Panc1 (cell line): ENCODE measurements at regions not wholly inside any gene's neighbourhood (a gene's known extent, or its start where the extent isn't known, plus 50 kb on each side); places are given as distances from the start of the nearest gene placed in this dataset.

ENCODE experiments used
- ATAC-seq: fragments of 200-7000 bp; cut with Tn5 transposase; 2 replicates; pipeline ENCODE4 v1.9.1; 2020; ENCODE audit warnings: mild to moderate bottlenecking, moderate library complexity
- BruUV-seq: library from RNA; stranded (reverse); fragments of 400-500 nt; replicated peaks from 2 replicates; lab custom pipeline; 2021; lab: Mats Ljungman, UMichigan
- CTCF ChIA-PET: fragments of 300-600 bp; sonication (Branson Sonifier 250); formaldehyde crosslinking; loops from one replicate; lab custom pipeline; 2022; ENCODE audit warnings: antibody characterized with exemption; lab: Charles Lee
- POLR2A ChIA-PET: fragments of 300-600 bp; sonication (Branson Sonifier 250); formaldehyde crosslinking; loops from one replicate; lab custom pipeline; 2022; ENCODE audit warnings: antibody characterized with exemption; lab: Charles Lee
- DNase-seq: peaks from one replicate; pipeline ENCODE4 v3.0.0-alpha.2; 2010; ENCODE audit warnings: low read depth, low spot score
- H3K27ac ChIP-seq: 2 replicates; pipeline ENCODE4 v1.5.1; 2011; ENCODE audit warnings: mild to moderate bottlenecking, low read length, inconsistent platforms
- H3K27me3 ChIP-seq: fragments of 200-500 bp; sonication (Bioruptor generic); 2 replicates; pipeline ENCODE4 v1.6.0; 2014; ENCODE audit warnings: low read length, inconsistent platforms; ENCODE audit not compliant: control insufficient read depth, insufficient read depth
- H3K36me3 ChIP-seq: fragments of 200-500 bp; sonication (Bioruptor generic); 2 replicates; pipeline ENCODE4 v1.5.1; 2014; ENCODE audit warnings: inconsistent platforms, mild to moderate bottlenecking, low read length, moderate library complexity; ENCODE audit not compliant: control insufficient read depth, insufficient read depth
- H3K4me1 ChIP-seq: 2 replicates; pipeline ENCODE4 v1.5.1; 2011; ENCODE audit warnings: inconsistent platforms, mild to moderate bottlenecking, low read length, moderate library complexity; ENCODE audit not compliant: control insufficient read depth, insufficient read depth
- H3K4me3 ChIP-seq, 2 experiments: 2 replicates each; pipeline ENCODE4 v1.5.1; 2011 to 2012; ENCODE audit warnings: low read depth in 2 of 2, low read length in 2 of 2, mild to moderate bottlenecking in 2 of 2, inconsistent platforms in 1 of 2, moderate library complexity in 1 of 2
- H3K9me3 ChIP-seq: fragments of 200-500 bp; sonication (Bioruptor generic); 2 replicates; pipeline ENCODE4 v1.5.1; 2014; ENCODE audit warnings: low read depth, mild to moderate bottlenecking, inconsistent platforms, low read length, moderate library complexity; ENCODE audit not compliant: control insufficient read depth, insufficient read depth
- POLR2AphosphoS5 ChIP-seq: IDR thresholded peaks from 2 replicates; pipeline ENCODE4 v1.6.1; 2012; ENCODE audit warnings: mild to moderate bottlenecking, low read depth, low read length, moderate library complexity
- REST ChIP-seq, 2 experiments: IDR thresholded peaks; 2 replicates each; pipeline ENCODE4 v1.6.1; 2011 to 2012; ENCODE audit warnings: low read depth in 2 of 2, control low read depth in 1 of 2, low read length in 1 of 2, mild to moderate bottlenecking in 1 of 2, moderate library complexity in 1 of 2; ENCODE audit not compliant: insufficient read depth in 1 of 2
- SIN3A ChIP-seq: IDR thresholded peaks from 2 replicates; pipeline ENCODE4 v1.6.1; 2012; ENCODE audit warnings: low read depth, mild to moderate bottlenecking, low read length, moderate library complexity, borderline replicate concordance; ENCODE audit not compliant: insufficient read depth
- TCF7L2 ChIP-seq: IDR thresholded peaks from 2 replicates; pipeline ENCODE4 v1.6.1; 2011; ENCODE audit warnings: mild to moderate bottlenecking, low read depth, low read length, inconsistent platforms
- in situ Hi-C: cut with HindIII; loops from 2 replicates; pipeline ENCODE4 v1.10.0; 2016; ENCODE audit warnings: low sequenced_read_pairs, low pct_unique_long_range_greater_than_20kb
- intact Hi-C: fragments of 100-400 bp; cut with micrococcal nuclease; formaldehyde crosslinking; loops from one replicate; pipeline ENCODE4 v1.10.0; 2022; ENCODE audit not compliant: unreplicated experiment
- TF ChIP-seq, protein P1 (sequence below): fragments of 450-650 bp; IDR thresholded peaks from 2 replicates; pipeline ENCODE4 v1.5.1; 2017; ENCODE audit warnings: mild to moderate bottlenecking

DNA sequence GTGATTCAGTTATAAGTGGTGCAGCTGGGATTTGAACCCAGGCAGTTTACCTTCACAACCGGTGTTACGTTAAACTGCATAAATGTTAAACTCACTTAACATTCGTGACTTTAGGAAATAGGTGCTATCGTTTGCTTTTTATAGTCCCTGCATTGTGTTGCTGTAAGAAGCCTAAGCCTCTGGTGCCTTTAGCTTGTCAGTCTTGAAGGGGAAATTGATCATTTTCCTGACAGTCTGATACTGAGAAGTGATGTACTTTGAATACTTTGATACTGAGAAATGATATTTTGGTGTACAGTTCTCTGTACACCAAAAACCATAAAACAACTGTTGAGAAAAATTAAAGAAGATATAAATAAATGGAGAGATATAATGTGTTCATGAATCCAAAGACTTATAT, 52.5 kb upstream of the NEDD9 start:
- in situ Hi-C loops, result no loop called here
- Histone ChIP-seq H3K4me3 (no peak overlapping the region), H3K4me1 (no peaks in the 10 kb centered on the region), H3K36me3 (no peaks in the 10 kb centered on the region), H3K27ac (no peak overlapping the region), H3K27me3 (no peaks in the 10 kb centered on the region), H3K9me3 (0 out of 2 replicates have a peak, but pooled peaks cover 3% of the 10 kb centered on the region)
- ChIA-PET POLR2A (no interaction called here), CTCF (no interaction called here)
- ATAC-seq (no peak), DNase-seq (no peak)
- no TSS peak for BruUV-seq
- intact Hi-C loops, result no loop called here
- TF ChIP-seq REST (IDR thresholded peaks at IDR 0.05; ENCODE audit: insufficient read depth in 1 of 2, low read depth in 2 of 2, low read length in 1 of 2) (no peak), TCF7L2 (no peak), SIN3A (no peak), POLR2AphosphoS5 (no peak)
- TF ChIP-seq, protein P1, sequence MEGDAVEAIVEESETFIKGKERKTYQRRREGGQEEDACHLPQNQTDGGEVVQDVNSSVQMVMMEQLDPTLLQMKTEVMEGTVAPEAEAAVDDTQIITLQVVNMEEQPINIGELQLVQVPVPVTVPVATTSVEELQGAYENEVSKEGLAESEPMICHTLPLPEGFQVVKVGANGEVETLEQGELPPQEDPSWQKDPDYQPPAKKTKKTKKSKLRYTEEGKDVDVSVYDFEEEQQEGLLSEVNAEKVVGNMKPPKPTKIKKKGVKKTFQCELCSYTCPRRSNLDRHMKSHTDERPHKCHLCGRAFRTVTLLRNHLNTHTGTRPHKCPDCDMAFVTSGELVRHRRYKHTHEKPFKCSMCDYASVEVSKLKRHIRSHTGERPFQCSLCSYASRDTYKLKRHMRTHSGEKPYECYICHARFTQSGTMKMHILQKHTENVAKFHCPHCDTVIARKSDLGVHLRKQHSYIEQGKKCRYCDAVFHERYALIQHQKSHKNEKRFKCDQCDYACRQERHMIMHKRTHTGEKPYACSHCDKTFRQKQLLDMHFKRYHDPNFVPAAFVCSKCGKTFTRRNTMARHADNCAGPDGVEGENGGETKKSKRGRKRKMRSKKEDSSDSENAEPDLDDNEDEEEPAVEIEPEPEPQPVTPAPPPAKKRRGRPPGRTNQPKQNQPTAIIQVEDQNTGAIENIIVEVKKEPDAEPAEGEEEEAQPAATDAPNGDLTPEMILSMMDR, result no peak

- Histone ChIP-seq H3K4me1 (no peaks in the 10 kb centered on the region), H3K27me3 (no peaks in the 10 kb centered on the region; the same call in 1 of the 2 replicates), H3K4me3 (no peak overlapping the region), H3K9me3 (0 out of 2 replicates have a peak, but pooled peaks cover 3% of the 10 kb centered on the region), H3K27ac (no peak overlapping the region), H3K36me3 (no peaks in the 10 kb centered on the region)
- DNase-seq (no peak), ATAC-seq (no peak)
- in situ Hi-C loops, result no loop called here
- TF ChIP-seq SIN3A (no peak), REST (IDR thresholded peaks at IDR 0.05; ENCODE audit: insufficient read depth in 1 of 2, low read depth in 2 of 2, low read length in 1 of 2) (no peak), TCF7L2 (no peak), POLR2AphosphoS5 (no peak)
- TF ChIP-seq, protein P1, result no peak
- ChIA-PET CTCF (no interaction called here), POLR2A (no interaction called here)
- intact Hi-C loops, result no loop called here
- BruUV-seq, result no TSS peak
Measured at GRCh38 chr6:11283629-11284028, 51.2 kb upstream of the NEDD9 start.
